HG03520 (cell line): ENCODE measurements at regions not wholly inside any gene's neighbourhood (a gene's known extent, or its start where the extent isn't known, plus 50 kb on each side); places are given as distances from the start of the nearest gene placed in this dataset.
"Not testable (repeated sequence)": the region's sequence is repeated elsewhere in the genome, so short reads cannot be mapped to it uniquely, and the experiment has no call there.

ENCODE experiments used
- ATAC-seq: cut with Tn5 transposase; IDR thresholded peaks from one replicate; pipeline ENCODE4 v1.9.1; 2021; ENCODE audit warnings: mild to moderate bottlenecking, moderate library complexity; ENCODE audit not compliant: unreplicated experiment

- ATAC-seq = no peak
These were observed 149.3 kb upstream of the FOXQ1 start for GRCh38 chr6:1162367-1163275.

DNA sequence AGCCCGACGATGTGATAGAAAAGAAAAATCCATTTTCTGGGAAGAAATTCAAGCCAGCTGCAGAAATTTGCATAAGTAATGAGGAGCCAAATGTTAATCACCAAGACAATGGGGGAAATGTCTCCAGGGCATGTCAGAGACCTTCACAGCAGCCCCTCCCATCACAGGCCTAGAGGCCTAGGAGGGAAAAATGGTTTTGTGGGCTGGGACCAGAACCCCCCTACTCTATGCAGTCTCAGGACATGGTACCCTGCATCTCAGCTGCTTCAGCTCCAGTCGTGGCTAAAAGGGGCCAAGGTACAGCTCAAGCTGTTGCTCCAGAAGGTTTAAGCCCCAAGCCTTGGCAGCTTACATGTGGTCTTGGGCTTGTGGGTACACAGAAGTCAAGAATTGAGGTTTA is 155.5 kb upstream of the FOXQ1 start:
- ATAC-seq = not testable (repeated sequence)

DNA sequence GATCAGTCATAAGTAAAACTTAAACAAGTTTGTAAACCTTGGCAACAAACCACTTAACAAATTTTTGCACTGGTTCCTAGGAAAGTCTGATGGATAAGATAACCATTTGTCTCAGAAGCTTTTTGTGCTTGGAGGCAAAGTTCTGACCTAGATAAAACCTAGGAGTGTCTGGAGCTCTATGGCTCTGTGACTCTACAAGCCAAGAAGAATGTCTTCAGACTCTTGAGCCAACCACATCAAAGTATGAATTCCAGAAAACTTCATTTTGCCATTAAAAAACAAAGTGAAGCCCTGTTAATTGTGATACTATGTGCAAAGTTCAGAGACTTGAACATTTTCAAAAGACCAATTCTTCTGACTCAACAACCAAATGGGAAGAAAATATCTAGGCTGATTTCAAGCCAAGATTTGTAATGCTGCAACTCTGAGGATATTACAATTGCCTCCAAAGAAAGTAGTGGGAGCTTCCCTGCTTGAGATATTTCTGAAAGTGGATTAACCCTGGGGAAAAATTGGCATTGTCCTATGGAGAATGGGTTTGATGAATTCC is 158.1 kb upstream of the FOXQ1 start:
- no peak for ATAC-seq

GRCh38 chr6:1146500-1146899 is 165.4 kb upstream of the FOXQ1 start:
- ATAC-seq = no peak

DNA sequence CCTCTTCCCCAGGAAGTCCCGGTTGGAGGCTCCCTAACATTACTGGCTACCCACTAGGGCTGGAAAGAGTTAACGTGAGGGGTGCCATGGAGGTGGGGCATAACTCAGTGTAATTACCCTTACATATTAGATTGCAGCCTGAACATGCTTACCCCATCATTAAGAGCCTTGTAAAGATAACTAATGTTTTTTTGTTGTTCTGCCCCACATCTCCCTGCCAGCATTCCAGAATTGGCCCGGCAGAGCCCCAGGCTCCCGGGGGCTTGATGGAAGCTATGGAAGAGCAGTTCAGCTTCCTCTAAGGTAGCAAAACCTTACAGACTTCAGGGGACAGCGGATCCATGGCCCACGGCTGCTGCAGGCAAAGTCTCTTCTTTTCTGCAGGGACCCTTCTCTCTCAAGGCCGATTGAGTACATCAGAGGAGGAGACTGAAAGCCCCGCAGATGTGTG is 166.1 kb upstream of the FOXQ1 start:
- ATAC-seq = no peak

GRCh38 chr6:1144842-1145767 is 166.8 kb upstream of the FOXQ1 start:
- ATAC-seq = no peak

GRCh38 chr6:1143655-1144054 is 168.2 kb upstream of the FOXQ1 start:
- no peak for ATAC-seq

DNA sequence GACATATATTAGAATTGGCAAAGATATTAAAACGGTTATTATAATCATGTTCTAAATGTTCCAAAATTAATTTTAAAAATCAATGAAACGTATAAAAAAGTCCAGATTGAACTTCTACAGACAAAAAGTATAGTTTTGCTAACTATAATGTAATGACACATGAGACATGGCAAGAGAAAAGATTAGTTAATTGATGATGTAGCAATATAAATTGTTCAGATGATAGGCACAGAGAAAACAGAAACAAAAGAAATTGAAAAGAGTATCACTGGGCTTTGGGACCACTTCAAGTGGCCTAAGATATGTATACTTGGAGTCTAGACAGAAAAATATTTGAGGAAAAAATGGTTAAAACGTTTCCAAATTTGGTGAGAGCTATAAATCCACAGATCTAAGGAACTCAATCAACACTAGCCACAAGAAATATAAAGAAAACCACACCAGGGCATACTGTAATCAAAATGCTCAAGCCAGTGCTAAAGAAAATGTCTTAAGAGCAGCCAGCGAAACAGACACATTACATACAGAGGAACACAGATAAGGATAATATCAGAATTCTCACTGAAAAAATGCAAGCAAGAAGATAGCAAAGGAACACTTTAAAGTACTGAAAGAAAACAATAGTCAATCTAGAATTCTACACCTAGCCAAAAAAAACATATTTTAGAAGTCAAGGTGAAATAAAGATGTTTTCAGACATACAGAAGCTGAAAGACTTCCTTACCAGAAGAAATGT is 172.6 kb upstream of the FOXQ1 start:
- ATAC-seq = no peak

GRCh38 chr6:1137849-1138248 is 174.0 kb upstream of the FOXQ1 start:
- ATAC-seq = no peak

- no peak for ATAC-seq
These were observed 175.1 kb upstream of the FOXQ1 start for GRCh38 chr6:1136827-1137226.

GRCh38 chr6:1136415-1136774 is 175.5 kb upstream of the FOXQ1 start:
- ATAC-seq = no peak

DNA sequence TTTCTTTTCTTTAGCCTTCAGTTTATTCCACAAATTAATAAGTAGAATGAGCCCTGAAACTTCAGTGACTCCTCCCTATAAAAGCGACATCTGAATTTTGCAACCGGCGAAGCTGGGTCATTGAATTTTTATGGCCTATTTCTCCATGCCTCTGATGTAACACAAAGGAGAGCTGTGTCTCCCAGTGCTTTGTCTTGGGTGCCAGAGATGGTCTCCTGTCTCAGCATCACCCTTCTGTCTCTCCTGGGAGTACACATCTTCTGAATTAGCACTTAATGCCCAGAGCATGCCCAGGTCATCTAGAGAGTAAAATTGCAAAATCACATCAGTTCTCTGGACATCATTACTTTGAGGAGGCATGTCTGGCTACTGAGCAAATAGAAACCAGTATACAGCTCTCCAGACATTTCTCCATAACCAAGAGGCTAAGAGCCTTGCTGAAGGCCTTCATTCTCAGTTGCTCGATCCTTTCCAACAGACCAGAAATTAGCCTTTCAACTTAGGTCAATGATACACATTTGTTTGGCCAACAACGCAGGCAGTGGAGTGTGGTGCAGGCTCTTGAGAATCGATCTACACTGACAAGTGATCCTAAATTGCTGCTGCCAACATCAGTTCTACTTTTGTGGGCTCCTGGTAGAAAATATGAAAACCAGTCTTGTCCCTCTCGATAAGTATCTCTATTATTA is 176.0 kb upstream of the FOXQ1 start:
- no peak for ATAC-seq

DNA sequence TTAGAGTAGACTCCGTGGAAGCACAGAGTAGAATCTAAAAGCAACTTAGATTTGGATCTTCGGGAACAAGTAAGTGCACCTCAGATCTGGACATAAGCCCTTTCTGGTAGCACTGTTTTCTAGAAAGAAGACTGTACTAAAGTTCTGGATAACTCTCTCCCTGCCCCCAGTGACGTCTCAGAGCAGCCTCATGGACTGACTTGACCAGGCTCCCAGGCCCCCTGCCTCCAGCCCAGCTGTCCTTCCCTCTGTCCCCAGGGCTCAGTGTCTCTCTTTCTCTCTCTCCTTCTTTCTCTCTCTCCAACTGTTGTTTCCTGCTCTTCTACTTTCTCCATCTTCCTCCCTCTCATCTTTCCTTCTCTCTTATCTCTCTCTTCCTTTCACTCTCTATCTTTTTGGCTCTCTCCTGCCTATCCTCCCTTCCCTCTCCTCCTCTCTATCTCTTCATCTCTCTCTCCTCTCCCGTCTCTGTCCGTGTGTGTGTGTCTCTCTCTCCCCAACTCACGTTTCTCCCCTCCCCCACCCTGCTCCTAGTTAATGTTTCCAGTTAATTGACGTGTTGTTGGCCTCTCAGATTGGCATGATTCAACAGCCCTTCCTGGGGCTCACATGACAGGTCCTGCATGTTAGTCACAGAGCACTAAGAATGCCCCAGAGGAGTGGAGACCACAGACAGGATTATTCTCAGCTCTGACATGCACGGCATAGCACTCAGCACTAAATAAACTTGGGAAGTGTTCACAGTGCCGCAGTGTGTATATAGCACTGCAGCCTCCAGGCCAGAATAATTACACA is 180.4 kb upstream of the FOXQ1 start:
- ATAC-seq = no peak

DNA sequence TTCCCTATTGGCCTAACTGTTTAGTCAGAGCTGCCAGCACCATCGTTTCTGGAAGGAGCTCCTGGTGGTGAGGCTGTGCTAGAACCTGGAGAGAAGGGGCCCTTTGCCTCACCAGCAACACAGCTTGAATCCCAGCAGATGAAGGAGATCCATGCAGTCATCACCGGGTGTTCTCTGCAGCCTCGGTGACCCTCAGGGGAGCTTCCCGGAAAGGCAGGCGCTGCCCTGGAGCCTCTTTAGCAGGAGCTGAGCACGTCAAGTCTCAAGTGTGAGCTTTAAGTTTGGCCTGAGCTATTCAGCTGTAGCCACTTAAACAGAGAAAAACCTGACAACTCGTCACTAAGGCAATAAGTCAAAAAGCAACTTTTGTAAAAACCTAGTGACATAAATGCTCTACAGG is 181.2 kb upstream of the FOXQ1 start:
- ATAC-seq = no peak

GRCh38 chr6:1129131-1129530 is 182.8 kb upstream of the FOXQ1 start:
- no peak for ATAC-seq

DNA sequence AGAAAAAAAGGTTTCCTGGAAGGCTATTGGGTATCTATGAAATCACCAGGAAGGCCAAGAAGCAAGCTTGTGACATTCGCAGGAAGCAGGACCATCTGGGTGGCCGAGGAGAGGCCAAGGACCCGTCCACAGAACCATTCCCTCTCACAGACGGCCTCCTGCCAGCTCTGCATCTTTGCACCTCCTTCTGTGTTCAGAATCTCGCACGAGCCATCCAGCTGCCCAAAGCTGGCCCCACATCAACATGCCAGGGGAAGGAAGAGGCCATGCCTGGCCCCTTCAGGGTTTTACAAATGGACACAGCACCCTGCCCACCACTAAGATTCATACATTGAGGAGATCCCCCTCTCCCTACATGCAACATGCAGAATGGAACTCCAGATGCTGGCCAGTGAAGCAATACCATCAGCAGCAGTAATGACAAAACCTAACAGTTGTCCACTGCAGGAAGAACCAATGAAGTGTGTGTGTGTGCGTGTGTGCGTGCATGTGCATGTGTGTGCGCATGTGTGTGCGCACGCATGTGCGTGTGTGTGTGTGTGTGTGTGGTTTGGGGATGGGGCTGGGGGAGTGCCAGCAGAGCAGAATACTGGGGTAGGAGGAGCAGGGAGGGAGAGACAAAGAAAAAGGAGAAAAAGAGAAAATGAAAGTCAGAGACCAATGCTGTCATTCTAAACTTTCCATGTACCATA is 184.2 kb upstream of the FOXQ1 start:
- ATAC-seq = no peak

DNA sequence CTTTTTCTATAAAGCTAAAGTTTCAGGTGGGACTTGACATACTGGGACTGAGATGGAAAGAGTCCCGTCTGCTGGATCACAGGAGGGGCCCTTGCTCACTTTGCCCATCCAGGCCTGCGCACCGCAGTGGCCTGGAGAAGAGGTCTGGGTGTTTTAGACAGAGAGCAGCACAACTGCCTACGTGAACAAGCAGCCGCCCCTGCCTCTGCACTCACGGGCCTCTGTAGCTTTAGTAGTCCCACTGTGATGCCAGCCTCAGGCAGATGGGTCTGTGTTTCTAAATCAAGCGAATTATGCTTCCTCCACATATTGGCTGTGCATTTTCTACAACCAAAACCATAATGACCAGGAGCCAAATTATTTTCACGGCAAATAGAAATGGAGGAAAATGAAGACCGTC is 184.8 kb upstream of the FOXQ1 start:
- ATAC-seq = no peak

- ATAC-seq = no peak
These were observed 185.9 kb upstream of the FOXQ1 start for GRCh38 chr6:1126036-1126435.

DNA sequence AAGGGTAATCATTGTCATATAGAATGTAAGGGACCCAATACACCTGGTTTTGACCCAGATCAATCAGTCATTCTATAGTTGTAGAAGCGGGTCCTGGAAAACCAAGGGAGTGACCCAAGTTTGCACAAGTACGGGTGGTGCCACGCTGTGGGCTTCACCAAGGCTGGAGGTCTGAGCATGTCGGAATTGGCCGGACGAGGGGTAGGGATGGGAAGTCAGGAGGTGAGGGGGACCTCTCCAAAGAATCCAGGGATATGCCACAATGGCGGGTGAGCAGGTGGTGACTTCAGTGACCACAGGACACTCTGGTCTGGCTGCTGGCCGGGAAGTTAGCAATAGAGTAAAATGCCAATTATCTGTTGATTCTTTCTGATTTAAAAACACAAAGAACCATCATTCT is 186.6 kb upstream of the FOXQ1 start:
- ATAC-seq = no peak
